SK-N-SH treated with all-trans-retinoic acid at 6 μM for 48 hours (cell line): ENCODE measurements at regions not wholly inside any gene's neighbourhood (a gene's known extent, or its start where the extent isn't known, plus 50 kb on each side); places are given as distances from the start of the nearest gene placed in this dataset.

Experiments used
- ATAC-seq: fragments of 200-7000 bp; cut with Tn5 transposase; 3 replicates; pipeline ENCODE4 v1.9.1; 2020; ENCODE audit warnings: mild to moderate bottlenecking, moderate library complexity
- ARNTL ChIP-seq: fragments of 450-650 bp; formaldehyde crosslinking; IDR thresholded peaks from 2 replicates; pipeline ENCODE4 v1.5.0; 2020; ENCODE audit warnings: low read depth, mild to moderate bottlenecking, moderate library complexity, borderline replicate concordance
- BACH2 ChIP-seq: fragments of 250-450 bp; sonication (Bioruptor Pico); IDR thresholded peaks from 2 replicates; pipeline ENCODE4 v1.9.0; 2021; ENCODE audit warnings: mild to moderate bottlenecking, borderline replicate concordance
- CSDC2 ChIP-seq: fragments of 250-450 bp; sonication (Bioruptor Pico); IDR thresholded peaks from 2 replicates; pipeline ENCODE4 v1.5.0; 2020; ENCODE audit warnings: mild to moderate bottlenecking, moderate library complexity
- ISL1 ChIP-seq: fragments of 250-450 bp; sonication (Bioruptor Pico); IDR thresholded peaks from 2 replicates; pipeline ENCODE4 v2.1.2; 2022; ENCODE audit warnings: mild to moderate bottlenecking, moderate library complexity
- OSR1 ChIP-seq: fragments of 250-450 bp; sonication (Bioruptor Pico); IDR thresholded peaks from 2 replicates; pipeline ENCODE4 v1.8.0; 2022; ENCODE audit warnings: moderate library complexity, mild to moderate bottlenecking, inconsistent platforms
- PATZ1 ChIP-seq: fragments of 250-450 bp; sonication (Bioruptor Pico); IDR thresholded peaks from 2 replicates; pipeline ENCODE4 v1.8.0; 2020; ENCODE audit warnings: mild to moderate bottlenecking, moderate library complexity, borderline replicate concordance
- PPARA ChIP-seq: fragments of 250-450 bp; sonication (Bioruptor Pico); IDR thresholded peaks from 2 replicates; pipeline ENCODE4 v1.5.0; 2020; ENCODE audit warnings: mild to moderate bottlenecking, borderline replicate concordance
- RARB ChIP-seq: fragments of 250-450 bp; sonication (Bioruptor Pico); IDR thresholded peaks from 2 replicates; pipeline ENCODE4 v1.8.0; 2021; ENCODE audit warnings: mild to moderate bottlenecking, moderate library complexity
- SNAI2 ChIP-seq: fragments of 250-450 bp; sonication (Bioruptor Pico); IDR thresholded peaks from 2 replicates; pipeline ENCODE4 v1.5.0; 2020; ENCODE audit warnings: mild to moderate bottlenecking, moderate library complexity
- TCF4 ChIP-seq: fragments of 250-450 bp; sonication (Bioruptor Pico); IDR thresholded peaks from 2 replicates; pipeline ENCODE4 v1.8.0; 2021; ENCODE audit warnings: mild to moderate bottlenecking, moderate library complexity, borderline replicate concordance
- TOX ChIP-seq: fragments of 250-450 bp; sonication (Bioruptor Pico); IDR thresholded peaks from 2 replicates; pipeline ENCODE4 v1.8.0; 2021; ENCODE audit warnings: mild to moderate bottlenecking, moderate library complexity, borderline replicate concordance
- TSHZ2 ChIP-seq: fragments of 250-450 bp; sonication (Bioruptor Pico); IDR thresholded peaks from 2 replicates; pipeline ENCODE4 v1.5.0; 2020; ENCODE audit warnings: mild to moderate bottlenecking, moderate library complexity
- ZC3H10 ChIP-seq: fragments of 250-450 bp; sonication (Bioruptor Pico); IDR thresholded peaks from 2 replicates; pipeline ENCODE4 v1.5.1; 2021; ENCODE audit warnings: mild to moderate bottlenecking, moderate library complexity
- ZFP3 ChIP-seq: fragments of 250-450 bp; sonication (Bioruptor Pico); IDR thresholded peaks from 2 replicates; pipeline ENCODE4 v1.5.0; 2020; ENCODE audit warnings: mild to moderate bottlenecking, moderate library complexity
- ZNF565 ChIP-seq: fragments of 450-650 bp; formaldehyde crosslinking; conservative IDR thresholded peaks from 2 replicates; pipeline ENCODE4 v1.5.0; 2020; ENCODE audit warnings: low read depth, mild to moderate bottlenecking, moderate library complexity
- ZNF70 ChIP-seq: fragments of 450-650 bp; formaldehyde crosslinking; IDR thresholded peaks from 2 replicates; pipeline ENCODE4 v1.5.0; 2020; ENCODE audit warnings: mild to moderate bottlenecking, moderate library complexity
- ZNF8 ChIP-seq: fragments of 450-650 bp; formaldehyde crosslinking; IDR thresholded peaks from 2 replicates; pipeline ENCODE4 v1.5.0; 2020; ENCODE audit warnings: mild to moderate bottlenecking, moderate library complexity
- TF ChIP-seq, protein P1 (sequence below): fragments of 250-450 bp; sonication (Bioruptor Pico); IDR thresholded peaks from 2 replicates; pipeline ENCODE4 v1.5.1; 2021; ENCODE audit warnings: mild to moderate bottlenecking, moderate library complexity
- TF ChIP-seq, protein P2 (sequence below): fragments of 250-450 bp; sonication (Bioruptor Pico); IDR thresholded peaks from 2 replicates; pipeline ENCODE4 v1.8.0; 2021; ENCODE audit warnings: low read depth, mild to moderate bottlenecking, moderate library complexity, borderline replicate concordance

- no peak for TF ChIP-seq ZC3H10 (CRISPR knock-in tag)
- no peak for TF ChIP-seq ZNF70 (CRISPR knock-in tag)
- TF ChIP-seq ZFP3 (CRISPR knock-in tag), result no peak
- no peak for TF ChIP-seq ARNTL (CRISPR knock-in tag)
- no peak for TF ChIP-seq BACH2
- no peak for TF ChIP-seq TCF4 (CRISPR knock-in tag)
- TF ChIP-seq, protein P1, sequence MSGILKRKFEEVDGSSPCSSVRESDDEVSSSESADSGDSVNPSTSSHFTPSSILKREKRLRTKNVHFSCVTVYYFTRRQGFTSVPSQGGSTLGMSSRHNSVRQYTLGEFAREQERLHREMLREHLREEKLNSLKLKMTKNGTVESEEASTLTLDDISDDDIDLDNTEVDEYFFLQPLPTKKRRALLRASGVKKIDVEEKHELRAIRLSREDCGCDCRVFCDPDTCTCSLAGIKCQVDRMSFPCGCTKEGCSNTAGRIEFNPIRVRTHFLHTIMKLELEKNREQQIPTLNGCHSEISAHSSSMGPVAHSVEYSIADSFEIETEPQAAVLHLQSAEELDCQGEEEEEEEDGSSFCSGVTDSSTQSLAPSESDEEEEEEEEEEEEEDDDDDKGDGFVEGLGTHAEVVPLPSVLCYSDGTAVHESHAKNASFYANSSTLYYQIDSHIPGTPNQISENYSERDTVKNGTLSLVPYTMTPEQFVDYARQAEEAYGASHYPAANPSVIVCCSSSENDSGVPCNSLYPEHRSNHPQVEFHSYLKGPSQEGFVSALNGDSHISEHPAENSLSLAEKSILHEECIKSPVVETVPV (CRISPR knock-in tag), result no peak
- no peak for TF ChIP-seq SNAI2 (CRISPR knock-in tag)
- TF ChIP-seq, protein P2, sequence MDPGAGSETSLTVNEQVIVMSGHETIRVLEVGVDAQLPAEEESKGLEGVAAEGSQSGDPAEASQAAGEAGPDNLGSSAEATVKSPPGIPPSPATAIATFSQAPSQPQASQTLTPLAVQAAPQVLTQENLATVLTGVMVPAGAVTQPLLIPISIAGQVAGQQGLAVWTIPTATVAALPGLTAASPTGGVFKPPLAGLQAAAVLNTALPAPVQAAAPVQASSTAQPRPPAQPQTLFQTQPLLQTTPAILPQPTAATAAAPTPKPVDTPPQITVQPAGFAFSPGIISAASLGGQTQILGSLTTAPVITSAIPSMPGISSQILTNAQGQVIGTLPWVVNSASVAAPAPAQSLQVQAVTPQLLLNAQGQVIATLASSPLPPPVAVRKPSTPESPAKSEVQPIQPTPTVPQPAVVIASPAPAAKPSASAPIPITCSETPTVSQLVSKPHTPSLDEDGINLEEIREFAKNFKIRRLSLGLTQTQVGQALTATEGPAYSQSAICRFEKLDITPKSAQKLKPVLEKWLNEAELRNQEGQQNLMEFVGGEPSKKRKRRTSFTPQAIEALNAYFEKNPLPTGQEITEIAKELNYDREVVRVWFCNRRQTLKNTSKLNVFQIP (CRISPR knock-in tag), result no peak
- TF ChIP-seq TSHZ2 (CRISPR knock-in tag), result no peak
- TF ChIP-seq RARB (CRISPR knock-in tag), result no peak
- no peak for TF ChIP-seq ISL1
- no peak for TF ChIP-seq ZNF8
- TF ChIP-seq PATZ1 (CRISPR knock-in tag), result no peak
- no peak for TF ChIP-seq PPARA
- no peak for TF ChIP-seq ZNF565 (CRISPR knock-in tag)
- TF ChIP-seq CSDC2 (CRISPR knock-in tag), result no peak
- TF ChIP-seq, all 23 proteins: peak for 0
- no peak for ATAC-seq
Measured at GRCh38 chr20:56964901-56965300, 301.5 kb downstream of the BMP7 start.

- ATAC-seq, result no peak
- TF ChIP-seq ZNF70 (CRISPR knock-in tag) (no peak), BACH2 (no peak), ZNF565 (CRISPR knock-in tag) (no peak), PATZ1 (CRISPR knock-in tag) (no peak), ZNF8 (no peak), CSDC2 (CRISPR knock-in tag) (no peak), ISL1 (no peak), TOX (CRISPR knock-in tag) (no peak), OSR1 (CRISPR knock-in tag) (no peak), TSHZ2 (CRISPR knock-in tag) (no peak), ZFP3 (CRISPR knock-in tag) (no peak), PPARA (no peak)
Measured at GRCh38 chr20:56967916-56968315, 298.5 kb downstream of the BMP7 start.
